ENCODE measurements at regions not wholly inside any gene's neighbourhood (a gene's known extent, or its start where the extent isn't known, plus 50 kb on each side); places are given as distances from the start of the nearest gene placed in this dataset.

DNA sequence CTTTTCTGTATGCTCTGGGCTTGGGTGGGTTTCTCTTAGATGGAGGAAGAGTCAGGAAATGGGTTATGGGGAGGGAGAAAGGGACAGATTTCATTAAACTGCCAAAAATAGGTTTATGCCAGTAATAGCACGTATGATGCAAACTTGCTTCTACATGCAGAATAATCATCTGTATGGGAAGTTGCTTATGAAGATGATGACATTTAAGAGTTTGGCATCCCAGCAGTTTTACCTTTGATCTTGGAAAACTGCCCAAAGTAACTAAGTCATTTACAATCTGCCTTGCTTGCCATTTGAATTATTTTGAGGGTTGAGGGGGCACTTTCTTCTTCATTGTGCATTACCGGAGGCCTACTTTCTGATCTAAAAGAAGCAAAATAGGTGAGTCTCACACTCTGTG lies 282.9 kb upstream of the ANKRD55 start:
- no peak for DNase-seq (ENCODE audit: low read depth in 2 of 2)

DNA sequence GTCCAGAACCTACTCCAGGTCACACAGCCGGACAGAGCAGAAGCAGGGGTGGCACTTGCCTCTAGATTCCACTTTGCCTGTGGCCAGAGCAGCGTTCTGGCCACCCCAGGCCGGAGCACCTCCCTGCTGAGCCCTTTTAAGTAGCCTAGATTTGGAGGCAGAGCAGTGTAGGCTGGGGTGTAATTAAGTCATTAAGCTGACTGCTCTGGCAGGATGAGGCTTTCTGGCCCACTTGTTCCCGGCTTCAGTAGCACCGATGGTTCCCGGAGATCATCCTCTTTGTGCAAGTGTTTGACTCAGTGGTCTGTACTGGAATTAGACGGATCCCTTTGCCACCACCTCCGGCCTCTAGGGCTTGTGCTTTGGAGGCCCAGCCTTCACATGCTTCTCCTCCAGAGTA lies 281.9 kb upstream of the ANKRD55 start:
- no peak for DNase-seq (ENCODE audit: low read depth in 2 of 2)

DNA sequence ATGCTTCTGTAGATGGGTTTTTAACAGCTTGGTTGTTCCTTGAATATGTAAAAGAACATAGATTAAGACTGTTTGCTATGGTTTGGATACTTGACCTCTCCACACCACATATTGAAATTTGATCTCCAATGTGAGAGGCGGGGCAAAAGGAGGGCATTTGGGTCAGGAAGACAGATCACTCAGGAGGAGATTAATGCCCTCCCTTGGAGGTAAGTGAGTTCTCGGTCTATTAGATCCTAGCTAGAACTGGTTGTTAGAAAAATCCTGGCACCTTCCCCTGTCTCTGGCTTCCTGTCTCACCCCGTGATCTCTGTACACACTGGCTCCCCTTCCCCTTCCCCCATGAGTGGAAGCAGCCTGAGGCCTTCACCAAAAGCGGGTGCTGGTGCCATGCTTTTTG lies 281.1 kb upstream of the ANKRD55 start:
- DNase-seq (ENCODE audit: low read depth in 2 of 2), result no peak

DNA sequence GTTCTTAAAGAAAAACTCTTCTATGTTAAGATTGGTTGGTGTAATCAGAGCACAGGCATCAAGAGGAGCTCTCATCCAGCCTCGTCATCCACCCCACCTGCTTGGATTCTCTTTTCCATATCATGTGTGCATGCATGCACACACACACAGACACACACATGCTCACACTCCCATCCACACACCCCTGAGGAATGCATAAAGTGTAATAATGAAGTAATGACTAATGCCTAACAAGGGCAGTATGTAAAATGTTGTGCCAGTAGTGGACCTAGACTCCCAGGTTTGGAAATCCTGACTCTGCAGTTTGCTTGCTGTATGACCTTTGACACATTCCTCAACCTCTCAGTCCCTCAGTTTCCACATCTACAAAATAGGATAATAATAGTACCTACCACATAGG lies 280.0 kb upstream of the ANKRD55 start:
- no peak for DNase-seq (ENCODE audit: low read depth in 2 of 2)

DNA sequence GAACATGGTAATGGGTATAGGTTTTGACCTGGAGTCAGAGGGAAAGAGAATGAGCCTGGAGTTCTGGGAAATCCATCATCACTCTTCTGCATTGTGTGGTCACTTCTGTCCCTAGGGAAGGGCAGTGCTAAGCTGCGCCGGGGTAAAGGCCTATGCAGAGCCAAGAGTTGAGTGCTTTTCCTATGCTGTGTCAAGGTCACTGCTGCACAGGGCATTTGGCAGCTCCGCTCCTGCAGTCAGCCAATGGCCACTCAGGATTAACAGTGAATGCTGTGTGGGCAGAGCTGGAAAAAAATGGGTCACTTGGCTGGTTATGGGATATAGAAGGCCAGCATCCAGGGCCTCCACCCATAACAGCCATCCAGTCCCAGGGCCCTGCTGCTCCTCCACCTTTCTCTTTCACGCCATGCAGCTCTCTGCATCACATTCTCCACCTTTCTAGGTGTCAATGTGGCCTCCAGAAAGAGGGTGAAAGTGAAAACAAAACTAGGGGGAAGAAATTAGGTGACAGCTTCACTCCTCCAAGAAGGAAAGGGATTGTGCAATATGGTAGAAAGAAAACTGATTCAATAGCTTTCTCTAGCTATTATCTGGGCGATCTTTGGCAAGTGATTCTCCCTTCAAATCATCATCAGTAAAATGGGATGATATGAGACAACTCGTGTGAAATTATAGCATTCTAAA lies 279.3 kb upstream of the ANKRD55 start:
- DNase-seq (ENCODE audit: low read depth in 2 of 2), result no peak

DNA sequence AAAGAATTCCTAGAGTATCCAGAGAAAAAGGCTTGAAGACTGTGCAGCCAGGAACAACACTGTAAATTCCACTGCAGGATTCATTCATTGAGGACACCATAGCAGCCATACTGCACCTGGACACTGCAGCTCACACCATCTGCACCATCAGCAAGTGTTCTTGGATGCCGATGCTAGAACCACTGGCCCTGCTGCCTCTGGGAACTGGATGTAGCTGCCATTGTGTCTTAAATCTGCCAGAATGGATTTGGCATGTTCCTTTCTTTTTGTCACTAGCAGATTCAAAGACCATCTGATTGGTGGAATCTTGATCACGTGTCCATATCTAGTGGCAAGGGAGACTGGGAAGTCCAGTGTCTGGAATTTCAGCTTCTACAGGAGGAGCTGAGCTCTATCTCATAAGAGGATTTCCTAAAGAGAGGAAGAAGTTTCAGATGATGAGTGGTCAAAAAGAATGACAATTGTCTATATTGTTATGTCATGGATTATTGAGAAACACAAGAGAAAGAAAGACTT lies 278.3 kb upstream of the ANKRD55 start:
- no peak for DNase-seq (ENCODE audit: low read depth in 2 of 2)

DNA sequence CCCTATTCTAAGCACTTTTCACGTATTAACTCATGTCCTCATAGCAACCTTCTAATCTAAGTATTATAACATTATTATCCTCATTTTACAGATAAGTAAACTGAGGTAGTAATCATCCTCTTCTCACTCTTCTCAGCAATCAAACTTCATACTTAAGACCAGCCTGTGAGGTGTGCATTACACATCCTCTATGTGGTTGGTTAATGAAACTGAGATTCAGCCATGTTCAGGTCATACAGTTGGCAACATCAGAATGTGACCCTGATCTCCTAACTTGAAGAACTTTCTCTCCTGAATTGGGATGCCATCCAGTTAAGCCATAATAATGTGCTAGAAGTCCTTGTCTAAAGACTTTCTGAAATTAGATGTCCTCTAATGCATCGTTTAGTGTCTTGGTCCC lies 275.1 kb upstream of the ANKRD55 start:
- DNase-seq (ENCODE audit: low read depth in 2 of 2), result no peak

DNA sequence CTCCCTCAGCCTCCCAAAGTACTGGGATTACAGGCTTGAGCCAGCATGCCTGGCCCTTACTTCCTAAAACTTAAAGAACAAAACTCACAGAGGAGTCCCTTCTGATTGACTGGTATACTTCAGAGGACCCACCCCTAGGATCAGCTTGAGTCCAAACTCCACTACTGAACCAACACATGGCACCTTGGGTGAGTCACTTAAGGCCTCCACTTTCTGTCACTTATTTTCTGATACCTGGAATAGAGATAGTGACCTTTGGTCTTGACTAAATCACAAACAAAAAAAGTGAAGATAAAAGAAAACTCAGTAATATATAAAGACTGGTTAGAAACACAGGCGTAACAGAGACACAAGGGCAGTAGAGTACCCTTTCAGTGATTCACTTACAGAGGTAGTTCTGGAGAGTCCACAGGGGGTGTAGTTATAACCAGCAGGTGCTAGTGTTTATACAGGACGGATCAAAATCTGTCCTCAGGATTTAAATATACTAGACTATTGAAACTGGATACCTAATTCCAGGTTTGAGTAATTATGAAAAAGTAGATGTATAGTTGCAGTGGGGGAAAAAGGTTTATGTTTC lies 274.3 kb upstream of the ANKRD55 start:
- no peak for DNase-seq (ENCODE audit: low read depth in 2 of 2)

DNA sequence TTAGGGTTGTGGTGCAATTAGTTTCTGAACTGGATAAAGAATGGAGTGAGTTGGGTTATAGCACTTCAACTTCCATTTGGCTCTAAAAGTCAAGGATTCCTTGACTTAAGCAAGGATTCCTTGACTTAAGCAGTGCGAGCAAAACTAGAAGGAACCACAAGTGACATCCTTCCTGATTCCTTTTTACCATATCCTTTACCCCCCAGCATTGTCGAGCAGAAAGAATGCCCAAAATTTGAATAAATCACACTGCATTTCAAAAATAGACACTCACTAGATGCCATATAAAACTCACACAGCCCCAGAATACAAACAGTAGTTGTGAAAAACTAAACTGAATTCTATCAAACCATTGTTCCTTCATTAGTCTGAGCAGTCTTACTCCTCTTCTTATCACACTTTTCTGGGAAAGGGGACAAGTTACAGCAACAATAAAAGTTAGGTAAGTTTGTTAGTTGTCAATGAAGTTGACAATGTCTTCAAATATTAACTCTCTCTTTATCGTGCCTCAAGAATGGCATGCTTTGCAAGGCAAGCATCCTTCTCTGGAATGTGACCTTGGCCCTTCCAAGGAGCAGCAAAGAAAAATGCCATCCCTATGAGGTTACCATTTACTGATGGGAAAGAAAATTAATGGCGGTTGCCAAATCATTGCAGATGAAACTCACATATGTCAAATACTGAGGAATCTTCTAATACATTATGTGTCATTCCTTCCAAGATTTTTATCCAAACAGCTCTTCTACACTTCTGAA lies 273.3 kb upstream of the ANKRD55 start:
- DNase-seq (ENCODE audit: low read depth in 2 of 2), result peak; percentile 43 to 49

DNA sequence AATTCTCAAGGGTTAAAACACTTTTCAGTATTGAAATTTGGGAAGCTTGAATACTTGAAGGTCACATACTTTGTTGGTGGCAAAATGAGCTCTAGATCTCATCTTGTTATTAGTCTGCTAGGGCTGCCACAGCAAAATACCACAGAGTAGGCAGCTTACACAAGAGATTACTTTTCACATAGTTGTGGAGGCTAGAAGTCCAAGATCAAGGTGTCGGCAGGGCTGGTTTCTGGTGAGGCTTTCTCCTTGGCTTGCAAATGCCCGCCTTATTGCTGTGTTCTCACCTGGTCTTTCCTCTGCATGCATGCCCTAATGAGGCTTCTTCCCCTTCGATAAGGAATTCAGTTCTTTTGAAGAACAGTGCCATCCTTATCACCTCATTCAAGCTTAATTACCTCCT lies 270.8 kb upstream of the ANKRD55 start:
- no peak for DNase-seq (ENCODE audit: low read depth in 2 of 2)

DNA sequence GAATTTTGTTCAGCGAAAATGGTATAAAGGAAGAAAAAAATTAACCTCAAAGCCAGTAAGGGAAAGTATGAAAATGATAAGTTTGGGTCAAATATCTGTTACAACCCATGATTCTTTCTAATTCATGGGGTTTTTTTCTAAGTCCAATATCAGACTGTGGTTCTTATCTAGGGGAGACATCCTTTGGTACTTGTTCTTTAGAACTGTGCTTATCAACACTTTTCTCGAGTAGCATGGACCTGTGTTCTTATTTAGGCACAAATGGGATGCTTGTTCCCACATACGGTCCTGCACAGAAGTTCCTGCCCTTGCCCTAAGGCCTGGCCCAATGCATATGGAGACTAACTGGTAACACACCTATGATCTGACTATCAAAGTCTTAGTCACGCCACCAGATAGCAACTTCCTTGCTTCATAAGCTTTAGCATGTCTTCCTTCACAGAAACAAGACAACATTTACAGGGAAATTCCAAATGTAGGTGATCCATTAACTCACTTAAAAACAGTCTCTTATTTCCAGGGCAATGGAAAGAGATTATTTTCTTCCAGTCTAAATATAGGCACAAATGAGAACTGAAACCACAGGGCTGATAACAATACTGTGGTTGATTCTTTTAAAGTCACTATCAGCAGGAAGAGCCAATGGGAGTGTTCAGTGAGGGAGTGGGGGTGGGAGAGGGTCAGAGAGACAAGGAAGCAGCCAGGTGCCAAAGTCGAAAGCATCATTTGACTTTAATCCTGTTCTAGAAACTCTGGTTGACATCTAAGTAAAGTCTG lies 268.8 kb upstream of the ANKRD55 start:
- DNase-seq (ENCODE audit: low read depth in 2 of 2), result no peak

DNA sequence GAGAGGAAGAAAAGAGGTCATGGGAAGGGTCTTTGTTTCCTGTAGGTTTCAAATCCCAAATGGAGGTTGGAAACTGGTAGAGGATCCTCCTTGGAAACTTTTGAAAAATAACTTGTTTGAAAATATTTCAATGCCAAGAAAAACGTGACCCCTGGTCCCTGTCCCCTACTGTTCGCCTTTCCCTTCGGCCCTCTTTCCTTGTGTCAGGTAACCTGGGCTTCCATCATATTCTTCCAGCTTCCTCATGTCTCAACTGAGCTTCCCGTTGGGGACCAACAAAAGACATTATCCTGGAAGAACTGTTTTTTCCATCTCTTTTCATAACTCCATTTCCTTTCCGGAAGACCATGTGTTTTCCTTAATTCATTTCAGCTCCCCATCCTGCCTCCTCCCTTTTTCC lies 266.8 kb upstream of the ANKRD55 start:
- DNase-seq (ENCODE audit: low read depth in 2 of 2), result no peak

DNA sequence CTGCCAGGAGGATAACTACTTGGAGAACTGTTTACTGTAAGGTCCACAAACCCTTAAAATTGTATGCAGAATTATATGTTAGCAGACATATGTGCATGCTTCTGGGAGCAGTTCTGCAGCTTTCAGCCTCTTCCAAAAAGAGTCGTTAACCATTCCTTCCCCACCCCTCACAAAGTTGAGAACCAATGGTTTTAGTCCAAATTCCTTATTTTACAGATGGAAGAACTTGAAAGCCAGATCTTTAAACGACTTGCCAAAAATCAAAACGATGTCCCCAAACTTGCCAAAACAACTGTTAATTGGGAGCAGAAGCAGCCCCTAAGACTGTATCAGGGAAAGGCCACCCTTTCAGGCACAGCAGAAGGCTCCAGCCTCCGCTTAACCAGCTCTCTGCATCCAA lies 266.4 kb upstream of the ANKRD55 start:
- no peak for DNase-seq (ENCODE audit: low read depth in 2 of 2)

DNA sequence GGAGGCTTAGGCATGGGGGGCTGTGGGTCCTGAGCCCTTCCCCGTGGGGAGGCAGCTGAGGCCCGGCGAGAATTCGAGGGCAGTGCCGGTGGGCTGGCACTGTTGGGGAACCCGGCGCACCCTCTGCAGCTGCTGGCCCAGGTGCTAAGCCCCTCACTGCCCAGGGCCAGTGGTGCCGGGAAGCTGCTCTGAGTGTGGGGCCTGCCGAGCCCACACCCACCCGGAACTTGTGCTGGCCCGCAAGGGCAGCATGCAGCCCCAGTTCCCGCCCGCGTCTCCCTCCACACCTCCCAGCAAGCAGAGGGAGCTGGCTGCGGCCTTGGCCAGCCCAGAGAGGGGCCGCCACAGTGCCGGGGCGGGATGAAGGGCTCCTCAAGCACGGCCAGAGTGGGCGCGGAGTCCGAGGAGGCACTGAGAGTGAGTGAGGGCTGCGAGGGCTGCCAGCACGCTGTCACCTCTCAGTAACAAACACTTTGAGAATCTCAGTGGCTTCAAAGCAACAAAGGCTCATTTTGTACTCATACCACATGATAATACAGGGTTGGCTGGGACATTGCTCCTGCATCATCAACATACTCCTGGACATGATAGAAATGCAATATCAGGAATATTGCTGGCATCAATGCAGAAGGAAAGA lies 265.7 kb upstream of the ANKRD55 start:
- no peak for DNase-seq (ENCODE audit: low read depth in 2 of 2)

DNA sequence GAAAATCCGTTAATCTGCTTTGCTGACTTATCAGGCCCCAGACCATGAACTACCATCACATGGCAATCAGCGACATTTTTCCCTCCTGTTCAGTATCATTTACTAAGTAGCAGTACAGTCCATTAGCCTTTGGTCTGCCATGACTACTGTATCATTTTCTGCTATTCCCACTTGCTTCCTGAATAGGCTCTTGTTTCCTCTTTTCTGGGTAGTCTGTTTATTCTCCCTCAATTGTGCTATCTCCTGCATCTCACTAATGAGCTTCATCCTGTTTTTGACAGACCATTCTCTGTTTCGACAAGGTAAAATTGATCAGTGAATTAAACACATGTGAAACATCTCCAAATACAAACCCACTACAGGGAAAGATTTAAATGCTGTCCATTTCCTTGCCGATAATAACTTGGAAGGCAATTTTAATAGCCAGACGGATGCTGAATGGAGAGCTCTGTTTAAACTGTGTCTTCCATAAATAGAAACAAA lies 263.5 kb upstream of the ANKRD55 start:
- no peak for DNase-seq (ENCODE audit: low read depth in 2 of 2)

DNA sequence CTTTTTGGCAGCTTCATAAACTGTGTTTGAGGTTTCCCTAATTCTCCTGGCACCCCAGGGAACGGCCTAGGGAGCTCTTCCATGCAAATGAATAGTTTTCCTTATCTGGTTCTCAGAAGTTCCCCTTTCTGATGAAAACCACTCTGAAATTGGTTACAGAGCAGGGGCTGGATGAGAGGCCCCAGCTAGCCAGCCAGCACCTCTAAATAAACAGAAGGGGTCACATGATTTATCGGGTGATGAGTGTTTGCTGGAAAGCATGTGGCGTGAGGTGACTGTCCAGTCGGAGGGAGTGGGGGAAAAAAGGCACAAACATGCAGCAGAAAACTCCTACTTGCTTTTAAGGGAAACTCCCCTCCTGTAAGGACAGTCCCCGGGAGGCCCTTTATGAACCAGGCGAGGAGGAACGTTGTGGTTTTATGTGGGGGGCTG lies 261.2 kb upstream of the ANKRD55 start:
- DNase-seq (ENCODE audit: low read depth in 2 of 2), result no peak

DNA sequence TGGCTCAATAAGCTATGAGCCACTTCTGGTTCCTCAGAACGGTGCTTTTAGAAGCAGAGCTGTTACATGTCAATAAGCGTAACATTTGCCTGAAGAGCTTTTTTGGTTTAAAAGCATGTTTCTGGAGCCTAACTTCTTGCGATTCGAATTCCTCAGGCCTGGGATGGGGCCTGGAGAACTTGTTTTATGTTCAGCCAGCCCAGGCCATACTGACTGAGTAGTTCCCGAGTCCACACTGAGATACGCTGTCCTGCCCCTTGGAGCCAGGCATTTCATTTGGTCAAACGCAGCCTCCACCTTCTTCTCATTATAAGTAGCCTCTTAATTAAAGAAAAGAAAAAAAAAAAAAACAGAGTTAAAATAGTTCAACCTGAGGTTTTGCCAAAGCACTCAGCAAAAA lies 260.6 kb upstream of the ANKRD55 start:
- no peak for DNase-seq (ENCODE audit: low read depth in 2 of 2)

DNA sequence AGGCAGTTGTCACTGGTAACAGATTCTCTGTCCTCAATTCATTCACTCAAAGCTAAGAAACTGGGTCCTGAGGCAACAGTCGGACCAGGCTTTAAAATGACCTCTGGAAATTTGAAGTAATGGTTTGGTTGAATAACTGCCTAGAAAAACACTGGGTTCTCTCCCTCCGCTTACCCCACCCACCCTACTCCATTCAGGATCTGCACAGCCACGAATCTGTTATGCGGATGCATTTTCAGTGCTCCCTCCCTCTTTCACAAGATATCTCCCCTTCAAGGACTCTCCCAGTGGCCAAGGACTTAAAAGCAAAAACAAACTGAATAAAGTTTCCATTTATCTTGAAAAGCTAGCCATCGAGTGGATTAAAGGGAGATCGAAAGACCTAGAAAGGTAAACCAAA lies 260.2 kb upstream of the ANKRD55 start:
- no peak for DNase-seq (ENCODE audit: low read depth in 2 of 2)

DNA sequence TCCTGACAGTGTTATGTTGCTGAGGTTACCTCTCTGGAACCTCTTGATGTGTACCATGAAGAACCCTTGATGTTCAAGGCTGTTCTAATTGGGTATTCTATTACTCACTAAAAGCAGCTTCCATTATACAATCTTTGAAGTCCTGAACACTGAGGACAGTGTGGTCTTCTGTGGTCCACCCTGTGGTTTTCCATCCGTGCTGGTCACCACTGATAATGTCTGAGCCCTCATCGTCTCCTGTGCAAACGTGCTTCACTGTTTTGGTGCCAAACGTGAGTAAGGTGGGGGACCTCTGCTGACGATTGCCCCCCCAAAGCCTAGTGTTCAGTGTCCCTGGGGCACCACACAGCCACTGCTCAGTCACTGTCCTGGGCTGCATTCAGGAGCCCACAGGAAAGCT lies 259.7 kb upstream of the ANKRD55 start:
- no peak for DNase-seq (ENCODE audit: low read depth in 2 of 2)

DNA sequence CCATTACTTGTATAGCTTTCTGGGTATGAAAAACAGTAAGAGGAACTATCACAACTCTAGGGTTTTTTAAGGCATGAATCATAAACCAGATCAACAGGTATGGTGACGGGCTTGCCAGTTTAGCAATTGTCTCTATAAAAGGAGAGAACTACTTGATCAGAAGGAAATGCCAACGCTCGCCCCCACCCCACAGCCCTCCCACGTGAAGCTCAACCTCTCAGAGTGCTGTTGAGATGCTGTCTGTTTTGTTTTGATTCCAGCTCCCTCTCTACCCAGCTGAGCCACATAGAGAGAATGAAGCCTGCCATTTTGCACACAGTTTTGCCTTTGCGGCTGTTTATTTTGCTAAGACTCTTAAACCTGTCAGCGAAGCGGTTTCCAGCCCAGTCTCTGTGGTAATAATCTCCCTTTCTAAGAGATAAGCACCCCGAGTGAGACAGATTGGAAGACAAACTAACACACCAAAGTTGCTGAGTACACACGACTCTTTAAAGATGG lies 257.9 kb upstream of the ANKRD55 start:
- DNase-seq (ENCODE audit: low read depth in 2 of 2), result no peak

DNA sequence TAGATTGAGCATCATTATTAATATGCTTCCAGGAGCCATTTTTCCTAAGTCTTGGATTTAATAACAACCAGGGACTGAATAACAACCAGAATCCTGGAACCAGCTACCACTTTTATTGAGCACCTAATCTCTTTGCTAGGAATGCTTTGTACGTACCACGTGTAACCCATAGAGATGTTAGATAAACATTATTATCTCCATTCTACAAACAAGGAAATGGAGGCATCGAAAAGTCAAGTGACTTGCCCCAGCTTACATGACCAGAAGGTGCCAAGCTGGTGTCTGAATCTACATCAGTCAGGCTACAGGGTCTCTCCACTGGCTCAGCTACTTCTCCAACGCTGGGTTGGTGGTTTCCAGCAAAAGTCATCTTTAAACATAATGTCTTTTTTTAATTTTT lies 256.1 kb upstream of the ANKRD55 start:
- DNase-seq (ENCODE audit: low read depth in 2 of 2), result no peak
